Loucy (cell line): ENCODE measurements at regions not wholly inside any gene's neighbourhood (a gene's known extent, or its start where the extent isn't known, plus 50 kb on each side); places are given as distances from the start of the nearest gene placed in this dataset.

Experiments
- H2AFZ ChIP-seq: fragments of 200-600 bp; sonication (generic); 2 replicates; pipeline ENCODE4 v1.6.0; 2016; ENCODE audit warnings: antibody characterized with exemption, mild to moderate bottlenecking, low read length, moderate library complexity
- H3F3A ChIP-seq: fragments of 200-600 bp; 2 replicates; pipeline ENCODE4 v1.6.0; 2016; ENCODE audit warnings: antibody characterized with exemption, low read depth, mild to moderate bottlenecking
- H3K27me3 ChIP-seq: fragments of 200-600 bp; sonication (generic); 2 replicates; pipeline ENCODE4 v1.6.1; 2014; ENCODE audit warnings: low read length, mild to moderate bottlenecking; ENCODE audit not compliant: insufficient read depth, poor library complexity, severe bottlenecking
- H3K36me3 ChIP-seq: fragments of 200-600 bp; sonication (generic); 2 replicates; pipeline ENCODE4 v1.6.1; 2016; ENCODE audit warnings: low read length; ENCODE audit not compliant: insufficient read depth
- H3K4me1 ChIP-seq: fragments of 200-600 bp; sonication (generic); 2 replicates; pipeline ENCODE4 v1.5.1; 2014; ENCODE audit warnings: low read length, mild to moderate bottlenecking; ENCODE audit not compliant: insufficient read depth, poor library complexity, severe bottlenecking
- H3K4me2 ChIP-seq: fragments of 200-600 bp; sonication (generic); 2 replicates; pipeline ENCODE4 v1.6.0; 2014; ENCODE audit warnings: antibody characterized with exemption, low read length, low read depth, mild to moderate bottlenecking; ENCODE audit not compliant: poor library complexity, severe bottlenecking
- H3K4me3 ChIP-seq: fragments of 200-600 bp; sonication (generic); 2 replicates; pipeline ENCODE4 v1.5.1; 2014; ENCODE audit warnings: low read length, mild to moderate bottlenecking, mixed read lengths; ENCODE audit not compliant: poor library complexity, severe bottlenecking
- H3K79me2 ChIP-seq: fragments of 200-600 bp; sonication (generic); 2 replicates; pipeline ENCODE4 v1.6.1; 2014; ENCODE audit warnings: low read length; ENCODE audit not compliant: insufficient read depth
- H3K9ac ChIP-seq: fragments of 200-600 bp; sonication (generic); 2 replicates; pipeline ENCODE4 v1.6.0; 2014; ENCODE audit warnings: mild to moderate bottlenecking, low read depth, low read length, moderate library complexity; ENCODE audit not compliant: poor library complexity, severe bottlenecking
- H3K9me2 ChIP-seq: fragments of 200-600 bp; sonication (generic); replicated peaks from 2 replicates; pipeline ENCODE4 v1.6.1; 2016; ENCODE audit warnings: low read depth, low read length, mixed read lengths
- H3K9me3 ChIP-seq: fragments of 200-600 bp; sonication (generic); 2 replicates; pipeline ENCODE4 v1.6.1; 2014; ENCODE audit warnings: mild to moderate bottlenecking, antibody characterized with exemption, low read length, low read depth; ENCODE audit not compliant: insufficient read depth
- H4K20me1 ChIP-seq: fragments of 200-600 bp; sonication (generic); 2 replicates; pipeline ENCODE4 v1.6.0; 2014; ENCODE audit warnings: antibody characterized with exemption, low read length, mild to moderate bottlenecking; ENCODE audit not compliant: insufficient read depth, poor library complexity, severe bottlenecking
- CTCF ChIP-seq: fragments of 200-600 bp; sonication (generic); conservative IDR thresholded peaks from 2 replicates; pipeline ENCODE4 v1.5.1; 2014; ENCODE audit warnings: mild to moderate bottlenecking, antibody characterized with exemption, low read length
- EZH2phosphoT487 ChIP-seq: fragments of 200-600 bp; IDR thresholded peaks from 2 replicates; pipeline ENCODE4 v1.6.1; 2018; ENCODE audit warnings: antibody characterized with exemption, mild to moderate bottlenecking, moderate library complexity, borderline replicate concordance

GRCh38 chr12:3996322-3996721 lies 123.1 kb upstream of the PARP11 start:
- no peaks in the 10 kb centered on the region for H4K20me1 ChIP-seq
- no peak for TF ChIP-seq CTCF
- TF ChIP-seq EZH2phosphoT487, result no peak
- no peak overlapping the region for H3K4me3 ChIP-seq

GRCh38 chr12:3995306-3995705 lies 122.1 kb upstream of the PARP11 start:
- Histone ChIP-seq H3K9me2 (no peaks in the 10 kb centered on the region), H3K9me3 (no peaks in the 10 kb centered on the region), H3K79me2 (no peaks in the 10 kb centered on the region), H3F3A (no peaks in the 10 kb centered on the region), H3K36me3 (no peaks in the 10 kb centered on the region), H3K4me1 (no peaks in the 10 kb centered on the region), H4K20me1 (no peaks in the 10 kb centered on the region), H3K9ac (no peak overlapping the region), H3K4me3 (no peak overlapping the region), H2AFZ (no peak overlapping the region), H3K4me2 (no peak overlapping the region), H3K27me3 (no peaks in the 10 kb centered on the region)
- TF ChIP-seq CTCF, result no peak
- no peak for TF ChIP-seq EZH2phosphoT487

More at GRCh38 chr12:3996322-3996721, 123.1 kb upstream of the PARP11 start:
- H2AFZ ChIP-seq, result no peak overlapping the region
- no peaks in the 10 kb centered on the region for H3K27me3 ChIP-seq
- H3F3A ChIP-seq, result no peaks in the 10 kb centered on the region
- no peak overlapping the region for H3K4me2 ChIP-seq
- H3K9ac ChIP-seq, result no peak overlapping the region
- H3K9me3 ChIP-seq, result no peaks in the 10 kb centered on the region
- no peaks in the 10 kb centered on the region for H3K79me2 ChIP-seq
- no peaks in the 10 kb centered on the region for H3K4me1 ChIP-seq
- no peaks in the 10 kb centered on the region for H3K9me2 ChIP-seq
- no peaks in the 10 kb centered on the region for H3K36me3 ChIP-seq

DNA sequence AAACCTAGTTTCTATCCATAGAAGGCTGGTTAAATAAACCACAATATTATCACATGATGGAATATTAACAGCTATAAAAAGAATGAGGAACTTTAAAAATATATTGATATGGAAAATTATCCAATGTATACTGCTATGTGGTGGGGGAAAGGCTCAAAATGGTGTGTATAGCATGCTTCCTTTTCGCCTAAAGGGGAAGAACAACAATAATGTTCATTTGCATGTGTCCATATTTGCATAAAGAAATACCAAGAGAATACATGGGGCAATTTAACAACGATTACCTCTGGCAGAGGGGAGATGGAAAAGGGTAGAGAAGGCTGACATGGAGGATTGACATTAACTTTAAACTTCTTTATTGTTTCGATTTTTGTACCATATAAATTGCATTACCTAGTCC lies 121.3 kb upstream of the PARP11 start:
- Histone ChIP-seq H3K9me3 (no peaks in the 10 kb centered on the region), H2AFZ (no peak overlapping the region), H3K27me3 (no peaks in the 10 kb centered on the region), H3F3A (no peaks in the 10 kb centered on the region), H3K4me2 (no peak overlapping the region), H3K4me1 (no peaks in the 10 kb centered on the region), H3K9ac (no peak overlapping the region), H3K79me2 (no peaks in the 10 kb centered on the region), H4K20me1 (no peaks in the 10 kb centered on the region), H3K9me2 (no peaks in the 10 kb centered on the region), H3K4me3 (no peak overlapping the region), H3K36me3 (no peaks in the 10 kb centered on the region)
- TF ChIP-seq EZH2phosphoT487 (no peak), CTCF (no peak)
